WTC11 (cell line): ENCODE measurements at regions not wholly inside any gene's neighbourhood (a gene's known extent, or its start where the extent isn't known, plus 50 kb on each side); places are given as distances from the start of the nearest gene placed in this dataset.

ENCODE experiments used
- ATAC-seq: fragments of 200-7000 bp; cut with Tn5 transposase; 2 replicates; pipeline ENCODE4 v1.10.0; 2021; ENCODE audit warnings: mild to moderate bottlenecking, moderate library complexity
- CTCF ChIA-PET: fragments of 300-600 bp; sonication (Branson Sonifier 250); formaldehyde crosslinking; loops from one replicate; lab custom pipeline; 2021; ENCODE audit warnings: antibody characterized with exemption; lab: Charles Lee
- POLR2A ChIA-PET: fragments of 350-600 bp; sonication (Branson Sonifier 250); formaldehyde crosslinking; loops from one replicate; lab custom pipeline; 2021; ENCODE audit warnings: antibody characterized with exemption; lab: Charles Lee
- DNase-seq: peaks from one replicate; pipeline ENCODE4 v3.0.0; 2021; ENCODE audit warnings: low spot score
- H3K27ac Mint-ChIP-seq: 2 replicates; pipeline ENCODE4 v1.8.0; 2021; ENCODE audit warnings: mixed read lengths
- H3K27me3 Mint-ChIP-seq: 2 replicates; pipeline ENCODE4 v1.8.0; 2021; ENCODE audit warnings: low read depth, mild to moderate bottlenecking, moderate library complexity, mixed read lengths
- H3K36me3 Mint-ChIP-seq: 2 replicates; pipeline ENCODE4 v1.8.0; 2021; ENCODE audit warnings: mixed read lengths
- H3K4me1 Mint-ChIP-seq: 2 replicates; pipeline ENCODE4 v1.8.0; 2022; ENCODE audit warnings: mixed read lengths
- H3K4me3 Mint-ChIP-seq: 2 replicates; pipeline ENCODE4 v1.8.0; 2021; ENCODE audit warnings: mild to moderate bottlenecking, moderate library complexity, mixed read lengths
- H3K9me3 Mint-ChIP-seq: 2 replicates; pipeline ENCODE4 v1.8.0; 2021; ENCODE audit warnings: mixed read lengths
- CREB1 ChIP-seq: sonication (generic); formaldehyde crosslinking; IDR thresholded peaks from 2 replicates; pipeline ENCODE4 v1.8.0; 2023; ENCODE audit warnings: mild to moderate bottlenecking, missing genetic modification reagents
- ELF4 ChIP-seq: sonication (generic); formaldehyde crosslinking; IDR thresholded peaks from 2 replicates; pipeline ENCODE4 v1.8.1; 2022; ENCODE audit warnings: low read depth, mild to moderate bottlenecking, moderate library complexity, missing genetic modification reagents
- ETV6 ChIP-seq: sonication (generic); formaldehyde crosslinking; IDR thresholded peaks from 2 replicates; pipeline ENCODE4 v1.8.1; 2022; ENCODE audit warnings: mild to moderate bottlenecking, missing genetic modification reagents
- FOXP1 ChIP-seq: sonication (generic); formaldehyde crosslinking; IDR thresholded peaks from 2 replicates; pipeline ENCODE4 v1.8.0; 2022; ENCODE audit warnings: missing genetic modification reagents, mild to moderate bottlenecking, moderate library complexity, borderline replicate concordance
- GABPB1 ChIP-seq: sonication (generic); formaldehyde crosslinking; IDR thresholded peaks from 2 replicates; pipeline ENCODE4 v1.8.1; 2023; ENCODE audit warnings: mild to moderate bottlenecking, missing genetic modification reagents
- GTF2I ChIP-seq: fragments of 250-450 bp; sonication (Bioruptor Pico); conservative IDR thresholded peaks from 2 replicates; pipeline ENCODE4 v1.4.0; 2021; ENCODE audit warnings: mild to moderate bottlenecking
- JAZF1 ChIP-seq: fragments of 250-450 bp; sonication (Bioruptor Pico); IDR thresholded peaks from 2 replicates; pipeline ENCODE4 v1.9.0; 2021; ENCODE audit warnings: moderate library complexity, mild to moderate bottlenecking, inconsistent platforms
- MYBL2 ChIP-seq: sonication (generic); formaldehyde crosslinking; IDR thresholded peaks from 2 replicates; pipeline ENCODE4 v1.8.1; 2023; ENCODE audit warnings: mild to moderate bottlenecking, moderate library complexity, missing genetic modification reagents
- NFE2L1 ChIP-seq: sonication (generic); formaldehyde crosslinking; IDR thresholded peaks from 2 replicates; pipeline ENCODE4 v1.8.1; 2023; ENCODE audit warnings: missing genetic modification reagents
- NR1H2 ChIP-seq: sonication (generic); formaldehyde crosslinking; IDR thresholded peaks from 2 replicates; pipeline ENCODE4 v1.9.0; 2021; ENCODE audit warnings: mild to moderate bottlenecking, moderate library complexity, missing genetic modification reagents
- RELA ChIP-seq: sonication (generic); formaldehyde crosslinking; IDR thresholded peaks from 2 replicates; pipeline ENCODE4 v1.8.1; 2022; ENCODE audit warnings: missing genetic modification reagents, mild to moderate bottlenecking, borderline replicate concordance
- SMAD3 ChIP-seq: sonication (generic); formaldehyde crosslinking; IDR thresholded peaks from 2 replicates; pipeline ENCODE4 v1.8.0; 2022; ENCODE audit warnings: missing genetic modification reagents, mild to moderate bottlenecking, borderline replicate concordance
- TEAD4 ChIP-seq: sonication (generic); formaldehyde crosslinking; IDR thresholded peaks from 2 replicates; pipeline ENCODE4 v1.8.0; 2022; ENCODE audit warnings: mild to moderate bottlenecking, missing genetic modification reagents
- ZBTB21 ChIP-seq: sonication (generic); formaldehyde crosslinking; IDR thresholded peaks from 2 replicates; pipeline ENCODE4 v1.8.1; 2023; ENCODE audit warnings: mild to moderate bottlenecking, missing genetic modification reagents, borderline replicate concordance
- ZNF219 ChIP-seq: sonication (generic); formaldehyde crosslinking; IDR thresholded peaks from 2 replicates; pipeline ENCODE4 v1.8.0; 2023; ENCODE audit warnings: missing genetic modification reagents, mild to moderate bottlenecking, borderline replicate concordance
- TF ChIP-seq, protein P1 (sequence below): sonication (generic); formaldehyde crosslinking; IDR thresholded peaks from 2 replicates; pipeline ENCODE4 v1.8.1; 2022; ENCODE audit warnings: mild to moderate bottlenecking, moderate library complexity, missing genetic modification reagents
- TF ChIP-seq, protein P2 (sequence below): sonication (generic); formaldehyde crosslinking; IDR thresholded peaks from 2 replicates; pipeline ENCODE4 v1.8.1; 2023; ENCODE audit warnings: mild to moderate bottlenecking, missing genetic modification reagents
- TF ChIP-seq, protein P3 (sequence below): sonication (generic); formaldehyde crosslinking; IDR thresholded peaks from 2 replicates; pipeline ENCODE4 v1.8.0; 2023; ENCODE audit warnings: mild to moderate bottlenecking, missing genetic modification reagents
- TF ChIP-seq, protein P4 (sequence below): sonication (generic); formaldehyde crosslinking; IDR thresholded peaks from 2 replicates; pipeline ENCODE4 v1.8.1; 2023; ENCODE audit warnings: mild to moderate bottlenecking, moderate library complexity, missing genetic modification reagents
- TF ChIP-seq, protein P5 (sequence below): sonication (generic); formaldehyde crosslinking; IDR thresholded peaks from 2 replicates; pipeline ENCODE4 v1.8.0; 2022; ENCODE audit warnings: mild to moderate bottlenecking, missing genetic modification reagents
- TF ChIP-seq, protein P6 (sequence below): sonication (generic); formaldehyde crosslinking; conservative IDR thresholded peaks from 2 replicates; pipeline ENCODE4 v1.8.1; 2022; ENCODE audit warnings: mild to moderate bottlenecking, missing genetic modification reagents
- TF ChIP-seq, protein P7 (sequence below): sonication (generic); formaldehyde crosslinking; IDR thresholded peaks from 2 replicates; pipeline ENCODE4 v1.8.1; 2022; ENCODE audit warnings: missing genetic modification reagents, borderline replicate concordance
- TF ChIP-seq, protein P8 (sequence below): sonication (generic); formaldehyde crosslinking; conservative IDR thresholded peaks from 2 replicates; pipeline ENCODE4 v1.8.1; 2023; ENCODE audit warnings: mild to moderate bottlenecking, low read depth, missing genetic modification reagents, moderate library complexity

DNA sequence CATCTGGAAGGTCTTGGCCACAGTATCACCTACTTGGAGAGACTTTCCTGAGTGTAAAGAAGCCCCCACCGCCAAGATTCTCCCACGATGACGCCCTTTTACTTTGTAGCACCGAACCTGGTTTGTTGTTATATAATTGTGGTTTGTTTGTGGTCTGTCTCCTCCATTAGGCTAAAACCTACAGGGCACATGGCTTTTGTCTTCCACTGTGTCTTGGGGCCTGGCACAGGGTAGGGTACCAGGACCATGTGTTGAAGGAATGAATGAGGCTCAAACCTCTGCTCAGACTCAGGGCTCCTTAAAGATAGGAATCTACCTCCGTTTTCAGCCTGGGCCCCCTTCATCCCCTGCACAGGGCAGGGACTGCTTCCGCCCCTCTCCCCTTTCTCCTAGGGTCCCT, 59.4 kb upstream of the CCDC167 start (continued):
- TF ChIP-seq, protein P1, sequence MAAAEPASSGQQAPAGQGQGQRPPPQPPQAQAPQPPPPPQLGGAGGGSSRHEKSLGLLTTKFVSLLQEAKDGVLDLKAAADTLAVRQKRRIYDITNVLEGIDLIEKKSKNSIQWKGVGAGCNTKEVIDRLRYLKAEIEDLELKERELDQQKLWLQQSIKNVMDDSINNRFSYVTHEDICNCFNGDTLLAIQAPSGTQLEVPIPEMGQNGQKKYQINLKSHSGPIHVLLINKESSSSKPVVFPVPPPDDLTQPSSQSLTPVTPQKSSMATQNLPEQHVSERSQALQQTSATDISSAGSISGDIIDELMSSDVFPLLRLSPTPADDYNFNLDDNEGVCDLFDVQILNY (CRISPR knock-in tag), result no peak

DNA sequence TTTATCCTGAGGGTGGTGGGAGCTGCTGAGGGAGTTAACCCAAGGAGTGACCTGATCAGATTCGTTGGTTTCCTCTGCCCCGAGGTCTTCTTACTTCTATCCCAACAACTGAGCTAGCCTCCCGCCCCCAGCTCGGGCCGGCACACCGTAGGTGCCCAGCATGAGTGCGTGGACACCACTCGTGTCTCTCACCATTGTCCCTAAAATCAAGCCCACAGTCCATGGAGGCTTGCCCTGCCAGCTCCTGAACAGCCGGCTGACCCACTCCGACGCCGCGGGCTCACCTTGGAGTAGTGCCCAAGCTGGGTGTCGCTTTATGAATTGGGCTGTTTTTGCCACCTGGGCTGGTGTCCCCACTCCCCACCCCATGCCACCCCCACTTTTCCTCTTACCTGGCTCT, 59.0 kb upstream of the CCDC167 start:
- ChIA-PET POLR2A (no interaction called here), CTCF (interaction anchor here (1.2 to 9.0 kb wide), 3 partner anchors 21 to 140 kb away, joined by 3 to 82 read pairs (median 12); no protein-coding TSS in a partner anchor)
- H3K36me3 Mint-ChIP-seq, result no peaks in the 10 kb centered on the region
- ATAC-seq (no peak), DNase-seq (no peak)
- no peak overlapping the region for H3K4me3 Mint-ChIP-seq
- no peak for TF ChIP-seq JAZF1 (CRISPR knock-in tag)
- TF ChIP-seq SMAD3, result no peak
- no peak for TF ChIP-seq GTF2I
- TF ChIP-seq, protein P2, sequence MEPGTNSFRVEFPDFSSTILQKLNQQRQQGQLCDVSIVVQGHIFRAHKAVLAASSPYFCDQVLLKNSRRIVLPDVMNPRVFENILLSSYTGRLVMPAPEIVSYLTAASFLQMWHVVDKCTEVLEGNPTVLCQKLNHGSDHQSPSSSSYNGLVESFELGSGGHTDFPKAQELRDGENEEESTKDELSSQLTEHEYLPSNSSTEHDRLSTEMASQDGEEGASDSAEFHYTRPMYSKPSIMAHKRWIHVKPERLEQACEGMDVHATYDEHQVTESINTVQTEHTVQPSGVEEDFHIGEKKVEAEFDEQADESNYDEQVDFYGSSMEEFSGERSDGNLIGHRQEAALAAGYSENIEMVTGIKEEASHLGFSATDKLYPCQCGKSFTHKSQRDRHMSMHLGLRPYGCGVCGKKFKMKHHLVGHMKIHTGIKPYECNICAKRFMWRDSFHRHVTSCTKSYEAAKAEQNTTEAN, result no peak
- TF ChIP-seq NR1H2 (CRISPR knock-in tag), result no peak
- TF ChIP-seq, protein P3, sequence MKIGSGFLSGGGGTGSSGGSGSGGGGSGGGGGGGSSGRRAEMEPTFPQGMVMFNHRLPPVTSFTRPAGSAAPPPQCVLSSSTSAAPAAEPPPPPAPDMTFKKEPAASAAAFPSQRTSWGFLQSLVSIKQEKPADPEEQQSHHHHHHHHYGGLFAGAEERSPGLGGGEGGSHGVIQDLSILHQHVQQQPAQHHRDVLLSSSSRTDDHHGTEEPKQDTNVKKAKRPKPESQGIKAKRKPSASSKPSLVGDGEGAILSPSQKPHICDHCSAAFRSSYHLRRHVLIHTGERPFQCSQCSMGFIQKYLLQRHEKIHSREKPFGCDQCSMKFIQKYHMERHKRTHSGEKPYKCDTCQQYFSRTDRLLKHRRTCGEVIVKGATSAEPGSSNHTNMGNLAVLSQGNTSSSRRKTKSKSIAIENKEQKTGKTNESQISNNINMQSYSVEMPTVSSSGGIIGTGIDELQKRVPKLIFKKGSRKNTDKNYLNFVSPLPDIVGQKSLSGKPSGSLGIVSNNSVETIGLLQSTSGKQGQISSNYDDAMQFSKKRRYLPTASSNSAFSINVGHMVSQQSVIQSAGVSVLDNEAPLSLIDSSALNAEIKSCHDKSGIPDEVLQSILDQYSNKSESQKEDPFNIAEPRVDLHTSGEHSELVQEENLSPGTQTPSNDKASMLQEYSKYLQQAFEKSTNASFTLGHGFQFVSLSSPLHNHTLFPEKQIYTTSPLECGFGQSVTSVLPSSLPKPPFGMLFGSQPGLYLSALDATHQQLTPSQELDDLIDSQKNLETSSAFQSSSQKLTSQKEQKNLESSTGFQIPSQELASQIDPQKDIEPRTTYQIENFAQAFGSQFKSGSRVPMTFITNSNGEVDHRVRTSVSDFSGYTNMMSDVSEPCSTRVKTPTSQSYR (CRISPR knock-in tag), result no peak
- no peak for TF ChIP-seq NFE2L1 (CRISPR knock-in tag)
- TF ChIP-seq, protein P4, sequence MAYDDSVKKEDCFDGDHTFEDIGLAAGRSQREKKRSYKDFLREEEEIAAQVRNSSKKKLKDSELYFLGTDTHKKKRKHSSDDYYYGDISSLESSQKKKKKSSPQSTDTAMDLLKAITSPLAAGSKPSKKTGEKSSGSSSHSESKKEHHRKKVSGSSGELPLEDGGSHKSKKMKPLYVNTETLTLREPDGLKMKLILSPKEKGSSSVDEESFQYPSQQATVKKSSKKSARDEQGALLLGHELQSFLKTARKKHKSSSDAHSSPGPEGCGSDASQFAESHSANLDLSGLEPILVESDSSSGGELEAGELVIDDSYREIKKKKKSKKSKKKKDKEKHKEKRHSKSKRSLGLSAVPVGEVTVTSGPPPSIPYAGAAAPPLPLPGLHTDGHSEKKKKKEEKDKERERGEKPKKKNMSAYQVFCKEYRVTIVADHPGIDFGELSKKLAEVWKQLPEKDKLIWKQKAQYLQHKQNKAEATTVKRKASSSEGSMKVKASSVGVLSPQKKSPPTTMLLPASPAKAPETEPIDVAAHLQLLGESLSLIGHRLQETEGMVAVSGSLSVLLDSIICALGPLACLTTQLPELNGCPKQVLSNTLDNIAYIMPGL (CRISPR knock-in tag), result no peak
- TF ChIP-seq ZBTB21 (CRISPR knock-in tag), result no peak
- no peak for TF ChIP-seq GABPB1 (CRISPR knock-in tag)
- TF ChIP-seq ETV6 (CRISPR knock-in tag), result no peak
- TF ChIP-seq RELA, result no peak
- TF ChIP-seq ZNF219, result no peak
- TF ChIP-seq CREB1 (CRISPR knock-in tag), result no peak
- H3K27me3 Mint-ChIP-seq, result peaks cover 21% of the 10 kb centered on the region
- H3K4me1 Mint-ChIP-seq, result peaks cover 15% of the 10 kb centered on the region
- peaks cover 8% of the 10 kb centered on the region for H3K9me3 Mint-ChIP-seq
- no peak overlapping the region for H3K27ac Mint-ChIP-seq

DNA sequence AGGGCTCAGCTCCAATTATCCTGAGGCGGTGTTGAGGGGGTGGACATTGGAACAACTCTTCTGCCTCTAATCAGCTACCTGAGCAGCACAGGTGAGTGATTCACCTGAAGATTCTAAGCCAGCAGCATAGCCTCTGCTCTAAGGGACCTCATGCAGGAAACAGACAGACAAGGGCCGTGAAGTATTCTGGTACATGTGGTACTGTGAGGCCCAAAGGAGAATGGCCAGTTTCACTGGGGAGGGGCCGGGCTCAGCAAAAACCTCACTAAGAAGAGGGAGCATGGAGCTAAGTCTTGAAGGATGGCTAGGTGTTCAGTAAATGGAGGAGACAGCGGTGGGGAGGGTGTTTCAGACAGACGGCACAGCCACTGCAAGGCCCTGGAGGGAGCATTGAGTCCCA, 58.5 kb upstream of the CCDC167 start:
- ATAC-seq, result no peak
- peaks cover 21% of the 10 kb centered on the region for H3K27me3 Mint-ChIP-seq
- ChIA-PET POLR2A (interaction anchor here (0.8 kb wide), 1 partner anchor 22 kb away, joined by 4 read pairs; no protein-coding TSS in a partner anchor), CTCF (interaction anchor here (0.7 to 9.0 kb wide), 4 partner anchors 21 to 140 kb away, joined by 3 to 82 read pairs (median 3); no protein-coding TSS in a partner anchor)
- H3K27ac Mint-ChIP-seq, result no peak overlapping the region
- H3K4me1 Mint-ChIP-seq, result peaks cover 15% of the 10 kb centered on the region
- peaks cover 8% of the 10 kb centered on the region for H3K9me3 Mint-ChIP-seq
- DNase-seq, result no peak
- H3K36me3 Mint-ChIP-seq, result no peaks in the 10 kb centered on the region
- no peak overlapping the region for H3K4me3 Mint-ChIP-seq
- TF ChIP-seq MYBL2 (CRISPR knock-in tag) (no peak), TEAD4 (no peak), ELF4 (CRISPR knock-in tag) (no peak), GTF2I (no peak), FOXP1 (CRISPR knock-in tag) (no peak)
- TF ChIP-seq, protein P5, sequence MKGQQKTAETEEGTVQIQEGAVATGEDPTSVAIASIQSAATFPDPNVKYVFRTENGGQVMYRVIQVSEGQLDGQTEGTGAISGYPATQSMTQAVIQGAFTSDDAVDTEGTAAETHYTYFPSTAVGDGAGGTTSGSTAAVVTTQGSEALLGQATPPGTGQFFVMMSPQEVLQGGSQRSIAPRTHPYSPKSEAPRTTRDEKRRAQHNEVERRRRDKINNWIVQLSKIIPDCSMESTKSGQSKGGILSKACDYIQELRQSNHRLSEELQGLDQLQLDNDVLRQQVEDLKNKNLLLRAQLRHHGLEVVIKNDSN, result no peak
- TF ChIP-seq, protein P6, sequence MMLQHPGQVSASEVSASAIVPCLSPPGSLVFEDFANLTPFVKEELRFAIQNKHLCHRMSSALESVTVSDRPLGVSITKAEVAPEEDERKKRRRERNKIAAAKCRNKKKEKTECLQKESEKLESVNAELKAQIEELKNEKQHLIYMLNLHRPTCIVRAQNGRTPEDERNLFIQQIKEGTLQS, result no peak
- TF ChIP-seq, protein P7, sequence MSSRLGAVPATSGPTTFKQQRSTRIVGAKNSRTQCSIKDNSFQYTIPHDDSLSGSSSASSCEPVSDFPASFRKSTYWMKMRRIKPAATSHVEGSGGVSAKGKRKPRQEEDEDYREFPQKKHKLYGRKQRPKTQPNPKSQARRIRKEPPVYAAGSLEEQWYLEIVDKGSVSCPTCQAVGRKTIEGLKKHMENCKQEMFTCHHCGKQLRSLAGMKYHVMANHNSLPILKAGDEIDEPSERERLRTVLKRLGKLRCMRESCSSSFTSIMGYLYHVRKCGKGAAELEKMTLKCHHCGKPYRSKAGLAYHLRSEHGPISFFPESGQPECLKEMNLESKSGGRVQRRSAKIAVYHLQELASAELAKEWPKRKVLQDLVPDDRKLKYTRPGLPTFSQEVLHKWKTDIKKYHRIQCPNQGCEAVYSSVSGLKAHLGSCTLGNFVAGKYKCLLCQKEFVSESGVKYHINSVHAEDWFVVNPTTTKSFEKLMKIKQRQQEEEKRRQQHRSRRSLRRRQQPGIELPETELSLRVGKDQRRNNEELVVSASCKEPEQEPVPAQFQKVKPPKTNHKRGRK, result no peak
- TF ChIP-seq, protein P8, sequence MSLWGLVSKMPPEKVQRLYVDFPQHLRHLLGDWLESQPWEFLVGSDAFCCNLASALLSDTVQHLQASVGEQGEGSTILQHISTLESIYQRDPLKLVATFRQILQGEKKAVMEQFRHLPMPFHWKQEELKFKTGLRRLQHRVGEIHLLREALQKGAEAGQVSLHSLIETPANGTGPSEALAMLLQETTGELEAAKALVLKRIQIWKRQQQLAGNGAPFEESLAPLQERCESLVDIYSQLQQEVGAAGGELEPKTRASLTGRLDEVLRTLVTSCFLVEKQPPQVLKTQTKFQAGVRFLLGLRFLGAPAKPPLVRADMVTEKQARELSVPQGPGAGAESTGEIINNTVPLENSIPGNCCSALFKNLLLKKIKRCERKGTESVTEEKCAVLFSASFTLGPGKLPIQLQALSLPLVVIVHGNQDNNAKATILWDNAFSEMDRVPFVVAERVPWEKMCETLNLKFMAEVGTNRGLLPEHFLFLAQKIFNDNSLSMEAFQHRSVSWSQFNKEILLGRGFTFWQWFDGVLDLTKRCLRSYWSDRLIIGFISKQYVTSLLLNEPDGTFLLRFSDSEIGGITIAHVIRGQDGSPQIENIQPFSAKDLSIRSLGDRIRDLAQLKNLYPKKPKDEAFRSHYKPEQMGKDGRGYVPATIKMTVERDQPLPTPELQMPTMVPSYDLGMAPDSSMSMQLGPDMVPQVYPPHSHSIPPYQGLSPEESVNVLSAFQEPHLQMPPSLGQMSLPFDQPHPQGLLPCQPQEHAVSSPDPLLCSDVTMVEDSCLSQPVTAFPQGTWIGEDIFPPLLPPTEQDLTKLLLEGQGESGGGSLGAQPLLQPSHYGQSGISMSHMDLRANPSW, result no peak
